Neural crest cell (in vitro differentiated cells): ENCODE measurements at regions not wholly inside any gene's neighbourhood (a gene's known extent, or its start where the extent isn't known, plus 50 kb on each side); places are given as distances from the start of the nearest gene placed in this dataset.

Experiments
- DNase-seq: peaks from one replicate; pipeline ENCODE4 v3.0.0; 2021; ENCODE audit warnings: low read depth, mixed read lengths, low spot score
- H3K27ac Mint-ChIP-seq: one replicate; pipeline ENCODE4 v1.8.0; 2021; ENCODE audit warnings: mild to moderate bottlenecking, mixed read lengths; ENCODE audit not compliant: unreplicated experiment
- H3K27me3 Mint-ChIP-seq: 2 replicates; pipeline ENCODE4 v1.8.0; 2021; ENCODE audit warnings: low read depth, mild to moderate bottlenecking, mixed read lengths
- H3K36me3 Mint-ChIP-seq: 2 replicates; pipeline ENCODE4 v1.8.0; 2021; ENCODE audit warnings: low read depth, mild to moderate bottlenecking, mixed read lengths
- H3K4me1 Mint-ChIP-seq: 2 replicates; pipeline ENCODE4 v1.8.0; 2021; ENCODE audit warnings: mixed read lengths
- H3K4me3 Mint-ChIP-seq: one replicate; pipeline ENCODE4 v1.8.0; 2021; ENCODE audit warnings: mild to moderate bottlenecking, mixed read lengths
- H3K9me3 Mint-ChIP-seq: 2 replicates; pipeline ENCODE4 v1.8.0; 2021; ENCODE audit warnings: mixed read lengths
- CTCF ChIP-seq: fragments of 200-600 bp; sonication (generic); conservative IDR thresholded peaks from 2 replicates; pipeline ENCODE4 v1.5.0; 2021; ENCODE audit warnings: antibody characterized with exemption, mild to moderate bottlenecking

- Mint-ChIP-seq H3K9me3 (peaks cover 2% of the 10 kb centered on the region), H3K4me3 (no peak overlapping the region), H3K27ac (no peak overlapping the region), H3K4me1 (peaks cover 15% of the 10 kb centered on the region), H3K36me3 (no peaks in the 10 kb centered on the region), H3K27me3 (no peaks in the 10 kb centered on the region)
- no peak for TF ChIP-seq CTCF
- DNase-seq: no peak
Observed at GRCh38 chr17:12296209-12296625, 275.5 kb downstream of the MAP2K4 start.

GRCh38 chr17:12301551-12301950, 280.9 kb downstream of the MAP2K4 start:
- H3K4me1 Mint-ChIP-seq: peaks cover 7% of the 10 kb centered on the region
- H3K4me3 Mint-ChIP-seq: no peak overlapping the region

GRCh38 chr17:12302711-12303110, 282.0 kb downstream of the MAP2K4 start:
- Mint-ChIP-seq H3K36me3 (no peaks in the 10 kb centered on the region), H3K4me1 (no peaks in the 10 kb centered on the region), H3K4me3 (no peak overlapping the region), H3K27me3 (no peaks in the 10 kb centered on the region), H3K27ac (no peak overlapping the region), H3K9me3 (peaks cover 2% of the 10 kb centered on the region)
- DNase-seq: no peak
- TF ChIP-seq CTCF: no peak

More at GRCh38 chr17:12301551-12301950, 280.9 kb downstream of the MAP2K4 start:
- no peak for DNase-seq
- no peaks in the 10 kb centered on the region for H3K36me3 Mint-ChIP-seq
- no peak for TF ChIP-seq CTCF
- H3K9me3 Mint-ChIP-seq: no peaks in the 10 kb centered on the region
- H3K27ac Mint-ChIP-seq: no peak overlapping the region
- no peaks in the 10 kb centered on the region for H3K27me3 Mint-ChIP-seq

GRCh38 chr17:12310811-12311210, 290.1 kb downstream of the MAP2K4 start:
- no peak overlapping the region for H3K4me3 Mint-ChIP-seq
- peaks cover 10% of the 10 kb centered on the region for H3K36me3 Mint-ChIP-seq
- H3K27ac Mint-ChIP-seq: no peak overlapping the region
- DNase-seq: no peak
- H3K9me3 Mint-ChIP-seq: peaks cover 32% of the 10 kb centered on the region
- no peaks in the 10 kb centered on the region for H3K27me3 Mint-ChIP-seq
- H3K4me1 Mint-ChIP-seq: no peaks in the 10 kb centered on the region
- no peak for TF ChIP-seq CTCF

GRCh38 chr17:12312692-12313091, 292.0 kb downstream of the MAP2K4 start:
- Mint-ChIP-seq H3K4me3 (no peak overlapping the region), H3K9me3 (peaks cover 30% of the 10 kb centered on the region), H3K4me1 (no peaks in the 10 kb centered on the region), H3K27ac (no peak overlapping the region), H3K27me3 (no peaks in the 10 kb centered on the region), H3K36me3 (peaks cover 10% of the 10 kb centered on the region)
- no peak for DNase-seq
- TF ChIP-seq CTCF: no peak

GRCh38 chr17:12313786-12314185, 293.1 kb downstream of the MAP2K4 start:
- Mint-ChIP-seq H3K27ac (no peak overlapping the region), H3K27me3 (no peaks in the 10 kb centered on the region), H3K36me3 (peaks cover 10% of the 10 kb centered on the region), H3K9me3 (peaks cover 27% of the 10 kb centered on the region), H3K4me3 (no peak overlapping the region), H3K4me1 (no peaks in the 10 kb centered on the region)
- no peak for DNase-seq
- no peak for TF ChIP-seq CTCF
